OCI-LY3 (cell line): ENCODE measurements at regions not wholly inside any gene's neighbourhood (a gene's known extent, or its start where the extent isn't known, plus 50 kb on each side); places are given as distances from the start of the nearest gene placed in this dataset.
"Not testable (repeated sequence)": the region's sequence is repeated elsewhere in the genome, so short reads cannot be mapped to it uniquely, and the experiment has no call there.

Experiments
- H2AFZ ChIP-seq: fragments of 200-600, 300-600 bp; shearing (Covaris generic); 2 replicates; pipeline ENCODE4 v1.6.0; 2014; ENCODE audit warnings: antibody characterized with exemption, low read depth, low read length
- H3K27ac ChIP-seq: fragments of 200-600, 300-600 bp; sonication (generic); 2 replicates; pipeline ENCODE4 v1.5.1; 2014; ENCODE audit warnings: mild to moderate bottlenecking, low read length, moderate library complexity, mixed read lengths
- H3K27me3 ChIP-seq: fragments of 200-600, 300-600 bp; sonication (generic); 2 replicates; pipeline ENCODE4 v1.6.1; 2014; ENCODE audit warnings: low read depth, low read length, mixed read lengths
- H3K36me3 ChIP-seq: fragments of 200-600, 300-600 bp; sonication (generic); replicated peaks from 2 replicates; pipeline ENCODE3; 2014; ENCODE audit warnings: low read depth, low read length, mixed read lengths
- H3K4me1 ChIP-seq: fragments of 300-600, 200-600 bp; sonication (generic); 2 replicates; pipeline ENCODE4 v1.6.1; 2014; ENCODE audit warnings: low read length, mixed read lengths
- H3K4me2 ChIP-seq: fragments of 200-600, 300-600 bp; sonication (generic); 2 replicates; pipeline ENCODE4 v1.6.1; 2014; ENCODE audit warnings: low read length, mixed read lengths
- H3K4me3 ChIP-seq: fragments of 300-600, 200-600 bp; sonication (generic); 2 replicates; pipeline ENCODE4 v1.5.1; 2014; ENCODE audit warnings: antibody characterized with exemption, mild to moderate bottlenecking, low read length, moderate library complexity
- H3K79me2 ChIP-seq: fragments of 300-600, 200-600 bp; shearing (Covaris generic); 2 replicates; pipeline ENCODE4 v1.6.1; 2014; ENCODE audit warnings: mild to moderate bottlenecking, low read length, mixed read lengths
- H3K9ac ChIP-seq: fragments of 300-600, 200-600 bp; shearing (Covaris generic); 2 replicates; pipeline ENCODE4 v1.6.0; 2014; ENCODE audit warnings: mild to moderate bottlenecking, low read length, moderate library complexity
- H3K9me3 ChIP-seq: fragments of 200-600, 300-600 bp; shearing (Covaris generic); 2 replicates; pipeline ENCODE4 v1.6.1; 2014; ENCODE audit warnings: low read length, mixed read lengths; ENCODE audit not compliant: insufficient read depth
- H4K20me1 ChIP-seq: fragments of 200-600, 300-600 bp; sonication (generic); 2 replicates; pipeline ENCODE4 v1.6.1; 2016; ENCODE audit warnings: low read length, mixed read lengths; ENCODE audit not compliant: insufficient read depth
- EZH2phosphoT487 ChIP-seq: fragments of 200-600 bp; shearing (Covaris generic); IDR thresholded peaks from 2 replicates; pipeline ENCODE4 v1.6.1; 2018; ENCODE audit warnings: antibody characterized with exemption, mixed run types, low read depth
- TF ChIP-seq, protein P1 (sequence below): fragments of 200-600, 300-600 bp; sonication (generic); IDR thresholded peaks from 2 replicates; pipeline ENCODE4 v1.5.1; 2014; ENCODE audit warnings: antibody characterized with exemption, low read length, low read depth

DNA sequence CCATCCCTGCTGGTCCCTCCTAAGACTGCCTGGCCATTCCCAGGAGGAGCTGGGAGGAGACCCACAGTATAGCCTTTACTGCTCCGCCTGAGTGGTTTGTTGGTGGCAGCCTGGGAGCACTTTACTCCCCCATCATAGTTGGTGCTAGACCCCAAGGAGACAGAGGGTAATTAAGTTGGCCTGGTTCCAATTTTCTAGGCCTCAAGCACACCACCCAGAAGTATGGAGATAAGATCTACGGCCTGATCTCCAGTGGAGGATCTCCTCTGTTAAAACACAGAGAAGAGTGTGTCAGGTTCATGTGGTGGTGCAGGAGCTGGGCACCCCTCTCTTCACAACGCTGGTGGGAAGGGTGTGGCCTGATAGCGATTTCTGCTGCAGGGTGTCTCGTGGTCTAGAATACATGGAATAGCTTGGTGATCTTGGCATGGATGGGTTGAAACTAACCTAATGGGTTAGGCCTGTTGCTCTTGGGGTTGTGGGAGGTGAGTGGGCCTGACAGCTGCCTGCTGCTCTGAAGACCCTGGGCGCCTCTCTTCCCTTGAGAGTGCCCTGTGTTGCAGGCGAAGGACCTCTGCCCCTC lies 68.5 kb downstream of the FASLG start:
- Histone ChIP-seq H3K9me3 (peaks cover 11% of the 10 kb centered on the region; the same call in 1 of the 2 replicates), H3K4me3 (no peak overlapping the region), H2AFZ (no peak overlapping the region), H3K36me3 (no peaks in the 10 kb centered on the region), H3K79me2 (no peaks in the 10 kb centered on the region), H4K20me1 (0 out of 2 replicates have a peak, but pooled peaks cover 3% of the 10 kb centered on the region), H3K4me2 (no peak overlapping the region), H3K27me3 (no peaks in the 10 kb centered on the region), H3K9ac (no peak overlapping the region), H3K4me1 (peaks cover 37% of the 10 kb centered on the region), H3K27ac (no peak overlapping the region)
- TF ChIP-seq, protein P1, sequence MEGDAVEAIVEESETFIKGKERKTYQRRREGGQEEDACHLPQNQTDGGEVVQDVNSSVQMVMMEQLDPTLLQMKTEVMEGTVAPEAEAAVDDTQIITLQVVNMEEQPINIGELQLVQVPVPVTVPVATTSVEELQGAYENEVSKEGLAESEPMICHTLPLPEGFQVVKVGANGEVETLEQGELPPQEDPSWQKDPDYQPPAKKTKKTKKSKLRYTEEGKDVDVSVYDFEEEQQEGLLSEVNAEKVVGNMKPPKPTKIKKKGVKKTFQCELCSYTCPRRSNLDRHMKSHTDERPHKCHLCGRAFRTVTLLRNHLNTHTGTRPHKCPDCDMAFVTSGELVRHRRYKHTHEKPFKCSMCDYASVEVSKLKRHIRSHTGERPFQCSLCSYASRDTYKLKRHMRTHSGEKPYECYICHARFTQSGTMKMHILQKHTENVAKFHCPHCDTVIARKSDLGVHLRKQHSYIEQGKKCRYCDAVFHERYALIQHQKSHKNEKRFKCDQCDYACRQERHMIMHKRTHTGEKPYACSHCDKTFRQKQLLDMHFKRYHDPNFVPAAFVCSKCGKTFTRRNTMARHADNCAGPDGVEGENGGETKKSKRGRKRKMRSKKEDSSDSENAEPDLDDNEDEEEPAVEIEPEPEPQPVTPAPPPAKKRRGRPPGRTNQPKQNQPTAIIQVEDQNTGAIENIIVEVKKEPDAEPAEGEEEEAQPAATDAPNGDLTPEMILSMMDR = no peak
- TF ChIP-seq EZH2phosphoT487 = no peak

DNA sequence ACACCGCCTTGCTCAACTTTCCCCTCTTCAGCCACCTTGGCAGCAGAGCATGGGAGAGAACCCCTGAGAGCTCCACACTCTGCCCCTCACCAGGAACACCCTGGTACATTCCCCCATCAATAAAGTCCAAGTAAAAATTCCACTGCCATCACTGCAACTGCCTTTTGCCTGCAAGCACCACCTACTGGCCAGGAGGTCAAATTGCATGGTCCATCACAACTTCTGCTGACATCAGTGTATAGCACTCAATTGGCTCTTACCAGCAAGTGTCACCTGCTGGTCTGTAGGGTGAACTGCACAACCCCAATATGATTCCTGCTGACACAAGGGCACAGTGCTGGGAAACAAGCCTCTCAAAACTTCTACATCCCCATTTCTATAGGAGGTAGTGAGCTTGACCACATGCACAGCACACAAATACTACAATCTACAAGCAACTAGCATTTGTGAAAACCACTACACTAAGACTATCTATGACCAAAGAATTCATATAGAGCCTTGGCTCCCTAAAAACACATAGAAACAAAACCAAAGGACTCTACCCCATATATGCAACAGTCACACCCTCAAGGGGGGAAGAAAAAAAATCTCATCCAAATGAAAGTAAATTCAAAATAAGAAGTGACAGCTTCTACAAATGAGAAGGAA lies 69.2 kb downstream of the FASLG start:
- no peak overlapping the region for H2AFZ ChIP-seq
- 0 out of 2 replicates have a peak, but pooled peaks cover 3% of the 10 kb centered on the region for H4K20me1 ChIP-seq
- no peaks in the 10 kb centered on the region for H3K27me3 ChIP-seq
- H3K9ac ChIP-seq = no peak overlapping the region
- H3K4me1 ChIP-seq = peaks cover 37% of the 10 kb centered on the region
- no peak overlapping the region for H3K4me3 ChIP-seq
- no peak overlapping the region for H3K4me2 ChIP-seq
- H3K9me3 ChIP-seq = peaks cover 11% of the 10 kb centered on the region; the same call in 1 of the 2 replicates
- no peak overlapping the region for H3K27ac ChIP-seq
- H3K36me3 ChIP-seq = no peaks in the 10 kb centered on the region
- no peaks in the 10 kb centered on the region for H3K79me2 ChIP-seq
- TF ChIP-seq, protein P1 = peak; percentile 95
- no peak for TF ChIP-seq EZH2phosphoT487

DNA sequence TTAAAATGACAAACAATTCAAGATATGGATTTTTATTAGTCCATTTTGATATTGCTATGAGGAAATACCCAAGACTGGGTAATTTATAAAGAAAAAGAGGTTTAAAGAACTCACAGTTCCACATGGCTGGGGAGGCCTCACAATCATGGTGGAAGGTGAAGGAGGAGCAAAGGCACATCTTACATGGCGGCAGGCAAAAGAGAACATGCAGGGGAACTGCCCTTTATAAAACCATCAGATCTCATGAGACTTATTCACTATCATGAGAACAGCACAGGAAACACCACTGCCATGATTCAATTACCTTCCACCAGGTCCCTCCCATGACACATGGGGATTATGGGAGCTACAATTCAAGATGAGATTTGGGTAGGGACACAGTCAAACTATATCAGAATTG lies 69.8 kb downstream of the FASLG start:
- H3K4me3 ChIP-seq, H3K9ac ChIP-seq, H3K27ac ChIP-seq, H2AFZ ChIP-seq, H3K79me2 ChIP-seq, H3K4me2 ChIP-seq, H4K20me1 ChIP-seq, H3K27me3 ChIP-seq, H3K36me3 ChIP-seq: not testable (repeated sequence)
- peaks cover 11% of the 10 kb centered on the region; the same call in 1 of the 2 replicates for H3K9me3 ChIP-seq
- peaks cover 42% of the 10 kb centered on the region for H3K4me1 ChIP-seq

DNA sequence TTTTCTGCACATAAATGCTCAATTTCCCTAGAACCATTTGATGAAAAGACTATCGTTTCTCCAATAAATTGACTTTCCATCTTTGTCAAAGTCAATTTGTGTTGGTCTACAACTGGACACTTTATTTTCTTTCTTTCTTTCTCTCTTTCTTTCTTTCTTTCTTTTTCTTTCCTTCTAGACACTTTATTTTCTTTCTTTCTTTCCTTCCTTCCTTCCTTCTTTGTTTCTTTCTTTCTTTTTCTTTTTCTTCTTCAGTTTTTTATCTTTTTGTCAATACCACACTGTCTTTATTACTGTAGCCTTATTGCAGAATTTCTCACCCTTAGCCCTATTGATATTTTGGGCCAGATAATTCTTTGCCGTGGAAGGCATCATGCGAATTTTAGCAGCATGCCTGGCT lies 73.5 kb downstream of the FASLG start:
- no peaks in the 10 kb centered on the region for H4K20me1 ChIP-seq
- no peak overlapping the region for H3K4me3 ChIP-seq
- no peak overlapping the region for H2AFZ ChIP-seq
- no peak overlapping the region for H3K9ac ChIP-seq
- H3K27me3 ChIP-seq = no peaks in the 10 kb centered on the region
- H3K4me1 ChIP-seq = peaks cover 17% of the 10 kb centered on the region
- H3K27ac ChIP-seq = no peak overlapping the region
- peaks cover 11% of the 10 kb centered on the region; the same call in 1 of the 2 replicates for H3K9me3 ChIP-seq
- H3K36me3 ChIP-seq = no peaks in the 10 kb centered on the region
- no peak overlapping the region for H3K4me2 ChIP-seq
- no peak for TF ChIP-seq EZH2phosphoT487
- TF ChIP-seq, protein P1 = no peak
- H3K79me2 ChIP-seq = no peaks in the 10 kb centered on the region
